ENCODE measurements at regions not wholly inside any gene's neighbourhood (a gene's known extent, or its start where the extent isn't known, plus 50 kb on each side); places are given as distances from the start of the nearest gene placed in this dataset.
"Not testable (repeated sequence)": the region's sequence is repeated elsewhere in the genome, so short reads cannot be mapped to it uniquely, and the experiment has no call there.

DNA sequence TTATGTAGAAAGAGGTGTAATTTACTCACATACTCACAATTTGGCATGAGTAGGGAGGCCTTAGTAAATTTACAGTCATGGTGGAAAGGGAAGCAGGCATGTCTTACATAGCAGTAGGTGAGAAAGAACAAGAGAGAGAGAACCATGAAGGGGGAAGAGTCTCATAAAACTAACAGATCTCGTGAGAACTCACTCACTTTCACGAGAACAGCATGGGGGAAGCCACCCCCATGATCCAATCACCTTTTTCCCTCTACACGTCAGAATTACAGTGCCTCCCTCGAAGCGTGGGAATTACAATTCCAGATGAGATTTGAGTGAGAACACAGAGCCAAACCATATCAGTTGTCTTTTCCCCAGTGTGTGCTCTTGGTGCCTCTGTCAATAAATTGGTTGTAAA lies 855.3 kb downstream of the TBL1XR1 start:
- H3K4me3 ChIP-seq (replicated peaks in 1 of 2; ENCODE audit: low read depth in 2 of 2, low read length in 2 of 2) = no peak overlapping the region
- TF ChIP-seq CTCF (IDR thresholded peaks at IDR 0.05; ENCODE audit: low read depth, low read length) = no peak
- no peak for DNase-seq (ENCODE audit: low read depth in 2 of 2)

DNA sequence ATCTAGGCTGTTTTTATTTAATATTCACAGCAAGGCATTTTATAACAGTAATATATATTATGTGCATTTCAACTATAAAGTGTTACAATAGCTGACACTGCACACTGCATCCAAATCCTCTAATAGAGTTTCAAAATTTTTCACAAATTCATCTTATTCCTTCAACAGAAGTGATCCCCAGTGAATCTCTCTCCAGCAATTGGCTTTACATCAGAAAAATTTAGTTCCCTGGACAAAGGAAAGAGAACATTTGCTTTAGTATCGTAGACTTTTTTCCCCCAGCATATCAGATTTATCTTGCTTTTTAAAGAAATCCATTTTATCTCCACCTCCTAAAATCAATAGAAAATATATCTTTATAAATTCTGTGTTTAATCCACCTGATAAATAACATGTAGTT lies 868.6 kb downstream of the TBL1XR1 start:
- no peak for DNase-seq (ENCODE audit: low read depth in 2 of 2)
- no peak for TF ChIP-seq CTCF (IDR thresholded peaks at IDR 0.05; ENCODE audit: low read depth, low read length)
- H3K4me3 ChIP-seq (replicated peaks in 1 of 2; ENCODE audit: low read depth in 2 of 2, low read length in 2 of 2) = no peak overlapping the region

GRCh38 chr3:176328198-176328597 lies 869.1 kb downstream of the TBL1XR1 start:
- no peak for TF ChIP-seq CTCF (IDR thresholded peaks at IDR 0.05; ENCODE audit: low read depth, low read length)
- H3K4me3 ChIP-seq (replicated peaks in 1 of 2; ENCODE audit: low read depth in 2 of 2, low read length in 2 of 2) = no peak overlapping the region
- DNase-seq (ENCODE audit: low read depth in 2 of 2) = no peak

DNA sequence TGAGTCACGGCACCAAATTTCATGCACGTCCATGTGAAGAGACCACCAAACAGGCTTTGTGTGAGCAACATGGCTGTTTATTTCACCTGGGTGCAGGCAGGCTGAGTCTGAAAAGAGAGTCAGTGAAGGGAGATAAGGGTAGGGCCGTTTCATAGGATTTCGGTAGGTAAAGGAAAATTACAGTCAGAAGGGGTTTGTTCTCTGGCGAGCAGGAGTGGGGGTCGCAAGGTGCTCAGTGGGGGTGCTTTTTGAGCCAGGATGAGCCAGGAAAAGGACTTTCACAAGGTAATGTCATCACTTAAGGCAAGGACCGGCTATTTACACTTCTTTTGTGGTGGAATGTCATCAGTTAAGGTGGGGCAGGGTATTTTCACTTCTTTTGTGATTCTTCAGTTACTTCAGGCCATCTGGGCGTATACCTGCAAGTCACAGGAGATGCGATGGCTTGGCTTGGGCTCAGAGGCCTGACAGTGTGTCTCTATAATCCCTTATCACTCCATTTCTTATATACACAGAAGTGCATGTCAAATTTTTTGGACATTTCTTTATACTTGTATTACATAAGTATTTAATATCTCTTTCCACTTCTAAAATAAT lies 870.3 kb downstream of the TBL1XR1 start:
- DNase-seq (ENCODE audit: low read depth in 2 of 2); H3K4me3 ChIP-seq (replicated peaks in 1 of 2; ENCODE audit: low read depth in 2 of 2, low read length in 2 of 2): not testable (repeated sequence)

DNA sequence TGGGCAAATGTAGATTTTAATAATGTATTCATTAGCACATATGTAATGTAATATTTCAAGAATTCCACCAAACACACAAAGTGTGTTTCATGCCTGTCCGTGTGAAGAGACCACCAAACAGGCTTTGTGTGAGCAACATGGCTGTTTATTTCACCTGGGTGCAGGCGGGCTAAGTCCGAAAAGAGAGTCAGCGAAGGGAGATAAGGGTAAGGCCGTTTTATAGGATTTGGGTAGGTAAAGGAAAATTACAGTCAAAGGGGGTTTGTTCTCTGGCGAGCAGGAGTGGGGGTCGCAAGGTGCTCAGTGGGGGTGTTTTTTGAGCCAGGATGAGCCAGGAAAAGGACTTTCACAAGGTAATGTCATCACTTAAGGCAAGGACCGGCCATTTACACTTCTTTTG lies 875.8 kb downstream of the TBL1XR1 start:
- H3K4me3 ChIP-seq (replicated peaks in 1 of 2; ENCODE audit: low read depth in 2 of 2, low read length in 2 of 2); DNase-seq (ENCODE audit: low read depth in 2 of 2): not testable (repeated sequence)

GRCh38 chr3:176321099-176321498 lies 876.2 kb downstream of the TBL1XR1 start:
- no peak for DNase-seq (ENCODE audit: low read depth in 2 of 2)
- H3K4me3 ChIP-seq (replicated peaks in 1 of 2; ENCODE audit: low read depth in 2 of 2, low read length in 2 of 2) = no peak overlapping the region
- no peak for TF ChIP-seq CTCF (IDR thresholded peaks at IDR 0.05; ENCODE audit: low read depth, low read length)

- H3K4me3 ChIP-seq (replicated peaks in 1 of 2; ENCODE audit: low read depth in 2 of 2, low read length in 2 of 2) = no peak overlapping the region
- DNase-seq (ENCODE audit: low read depth in 2 of 2) = no peak
- TF ChIP-seq CTCF (IDR thresholded peaks at IDR 0.05; ENCODE audit: low read depth, low read length) = no peak
Observed at GRCh38 chr3:176313426-176313825, 883.9 kb downstream of the TBL1XR1 start.

DNA sequence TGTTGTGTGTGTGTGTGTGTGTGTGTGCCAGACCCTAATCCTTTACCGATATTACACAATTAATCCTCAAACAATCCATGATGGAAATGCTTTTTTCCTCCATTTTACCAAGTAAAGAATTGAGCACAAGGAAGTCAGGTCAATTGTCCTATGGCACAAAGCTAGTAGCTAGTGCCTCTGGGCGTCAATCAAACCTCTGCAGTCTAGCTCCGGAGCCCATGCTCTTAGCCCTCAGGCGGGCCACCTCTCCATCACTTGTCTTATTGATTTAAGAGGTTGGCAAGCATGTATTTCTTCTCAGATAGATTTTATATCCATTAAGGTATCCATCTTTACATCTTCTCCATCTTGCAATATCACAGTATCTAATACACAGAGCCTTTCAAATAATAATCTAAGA lies 886.6 kb downstream of the TBL1XR1 start:
- TF ChIP-seq CTCF (IDR thresholded peaks at IDR 0.05; ENCODE audit: low read depth, low read length) = no peak
- no peak for DNase-seq (ENCODE audit: low read depth in 2 of 2)
- no peak overlapping the region for H3K4me3 ChIP-seq (replicated peaks in 1 of 2; ENCODE audit: low read depth in 2 of 2, low read length in 2 of 2)

All from cardiac fibroblast (primary cell).